PC-3 (cell line): ENCODE measurements at regions not wholly inside any gene's neighbourhood (a gene's known extent, or its start where the extent isn't known, plus 50 kb on each side); places are given as distances from the start of the nearest gene placed in this dataset.

Experiments
- ATAC-seq: fragments of 200-7000 bp; cut with Tn5 transposase; 2 replicates; pipeline ENCODE4 v1.9.1; 2020; ENCODE audit warnings: mild to moderate bottlenecking, moderate library complexity
- BruUV-seq: library from RNA; stranded (reverse); fragments of 400-500 nt; replicated peaks from 2 replicates; lab custom pipeline; 2021; lab: Mats Ljungman, UMichigan
- CTCF ChIA-PET: fragments of 300-600 bp; sonication (Branson Sonifier 250); formaldehyde crosslinking; loops from one replicate; lab custom pipeline; 2022; ENCODE audit warnings: antibody characterized with exemption; lab: Charles Lee
- POLR2A ChIA-PET: fragments of 300-600 bp; sonication (Branson Sonifier 250); formaldehyde crosslinking; loops from one replicate; lab custom pipeline; 2022; ENCODE audit warnings: antibody characterized with exemption; ENCODE audit not compliant: unreplicated experiment; lab: Charles Lee
- DNase-seq: peaks from one replicate; pipeline ENCODE4 v3.0.0-alpha.2; 2015
- H2AFZ ChIP-seq: fragments of 300-600 bp; sonication (generic); 2 replicates; pipeline ENCODE4 v1.6.0; 2016; ENCODE audit warnings: antibody characterized with exemption, low read length
- H3F3A ChIP-seq: fragments of 300-600 bp; sonication (generic); one replicate; pipeline ENCODE4 v1.6.0; 2017; ENCODE audit warnings: antibody characterized with exemption, low read length, control low read depth, mild to moderate bottlenecking; ENCODE audit not compliant: unreplicated experiment
- H3K27ac ChIP-seq: fragments of 300-600 bp; sonication (generic); 2 replicates; pipeline ENCODE4 v1.5.1; 2016; ENCODE audit warnings: mild to moderate bottlenecking, low read length
- H3K27me3 ChIP-seq: fragments of 300-600 bp; sonication (generic); 2 replicates; pipeline ENCODE4 v1.6.1; 2016; ENCODE audit warnings: low read length, mixed read lengths
- H3K36me3 ChIP-seq: fragments of 300-600 bp; sonication (generic); 2 replicates; pipeline ENCODE4 v1.6.1; 2016; ENCODE audit warnings: low read depth, mixed run types, low read length, mixed read lengths
- H3K4me1 ChIP-seq: fragments of 300-600 bp; sonication (generic); 2 replicates; pipeline ENCODE4 v1.5.1; 2016; ENCODE audit warnings: low read length; ENCODE audit not compliant: insufficient read depth
- H3K4me2 ChIP-seq: fragments of 300-600 bp; sonication (generic); 2 replicates; pipeline ENCODE4 v1.6.0; 2016; ENCODE audit warnings: low read length
- H3K4me3 ChIP-seq: fragments of 300-600 bp; sonication (generic); 2 replicates; pipeline ENCODE4 v1.5.1; 2016; ENCODE audit warnings: mild to moderate bottlenecking, low read length, mixed read lengths
- H3K79me2 ChIP-seq: fragments of 300-600 bp; sonication (generic); 2 replicates; pipeline ENCODE4 v1.6.1; 2017; ENCODE audit warnings: low read length, mixed read lengths
- H3K9ac ChIP-seq: fragments of 300-600 bp; sonication (generic); 2 replicates; pipeline ENCODE4 v1.6.0; 2016; ENCODE audit warnings: mild to moderate bottlenecking, low read length
- H3K9me2 ChIP-seq: fragments of 300-600 bp; sonication (generic); replicated peaks from 2 replicates; pipeline ENCODE4 v1.6.1; 2016; ENCODE audit warnings: mixed run types, low read length, mixed read lengths
- H3K9me3 ChIP-seq: fragments of 300-600 bp; sonication (generic); 2 replicates; pipeline ENCODE4 v1.6.1; 2016; ENCODE audit warnings: low read length, mixed read lengths
- H4K20me1 ChIP-seq: fragments of 300-600 bp; sonication (generic); 2 replicates; pipeline ENCODE4 v1.6.1; 2016; ENCODE audit warnings: low read length, mixed read lengths
- CTCF ChIP-seq: fragments of 300-600 bp; sonication (generic); conservative IDR thresholded peaks from 2 replicates; pipeline ENCODE4 v1.5.1; 2017; ENCODE audit warnings: antibody characterized with exemption, low read depth, mild to moderate bottlenecking, low read length
- EZH2 ChIP-seq: fragments of 300-600 bp; sonication (generic); IDR thresholded peaks from one replicate; pipeline ENCODE4 v1.6.1; 2017; ENCODE audit warnings: antibody characterized with exemption, mild to moderate bottlenecking, low read length; ENCODE audit not compliant: unreplicated experiment
- EZH2phosphoT487 ChIP-seq: fragments of 300-600 bp; sonication (generic); IDR thresholded peaks from 2 replicates; pipeline ENCODE4 v1.6.1; 2018; ENCODE audit warnings: mild to moderate bottlenecking, antibody characterized with exemption, low read length, borderline replicate concordance
- intact Hi-C: fragments of 100-400 bp; cut with micrococcal nuclease; formaldehyde crosslinking; loops from 2 replicates; pipeline ENCODE4 v1.9.0; 2023

- no peaks in the 10 kb centered on the region for H3K36me3 ChIP-seq
- no peak for DNase-seq
- H2AFZ ChIP-seq: no peak overlapping the region
- H3K9ac ChIP-seq: no peak overlapping the region
- no peaks in the 10 kb centered on the region for H3K9me2 ChIP-seq
- no peaks in the 10 kb centered on the region for H3K4me1 ChIP-seq
- no peaks in the 10 kb centered on the region for H3F3A ChIP-seq
- POLR2A ChIA-PET: interaction anchor here (0.5 kb wide), 1 partner anchor 114 kb away, joined by 4 read pairs; no protein-coding TSS in a partner anchor
- intact Hi-C loops: no loop called here
- no peaks in the 10 kb centered on the region for H3K79me2 ChIP-seq
- no peak for ATAC-seq
- H3K27me3 ChIP-seq: no peaks in the 10 kb centered on the region
- no peaks in the 10 kb centered on the region for H4K20me1 ChIP-seq
- no peak overlapping the region for H3K27ac ChIP-seq
- CTCF ChIA-PET: no interaction called here
- no peaks in the 10 kb centered on the region for H3K9me3 ChIP-seq
- BruUV-seq: no TSS peak
- H3K4me2 ChIP-seq: no peak overlapping the region
- TF ChIP-seq EZH2phosphoT487: no peak
- no peak for TF ChIP-seq CTCF
- no peak for TF ChIP-seq EZH2
- no peak overlapping the region for H3K4me3 ChIP-seq
Measured at GRCh38 chr5:159667286-159667685, 249.0 kb upstream of the ADRA1B start.

GRCh38 chr5:159668556-159668955 lies 247.7 kb upstream of the ADRA1B start:
- H3K9me3 ChIP-seq: no peaks in the 10 kb centered on the region
- POLR2A ChIA-PET: no interaction called here
- H2AFZ ChIP-seq: no peak overlapping the region
- CTCF ChIA-PET: no interaction called here
- no peaks in the 10 kb centered on the region for H4K20me1 ChIP-seq
- no peaks in the 10 kb centered on the region for H3K9me2 ChIP-seq
- H3K4me1 ChIP-seq: no peaks in the 10 kb centered on the region
- H3K4me2 ChIP-seq: no peak overlapping the region
- no peak overlapping the region for H3K4me3 ChIP-seq
- TF ChIP-seq EZH2phosphoT487 (no peak), CTCF (no peak), EZH2 (no peak)
- H3K79me2 ChIP-seq: no peaks in the 10 kb centered on the region
- ATAC-seq (no peak), DNase-seq (no peak)
- no TSS peak for BruUV-seq
- no peaks in the 10 kb centered on the region for H3K36me3 ChIP-seq
- intact Hi-C loops: no loop called here
- H3K27ac ChIP-seq: no peak overlapping the region
- H3K9ac ChIP-seq: no peak overlapping the region
- no peaks in the 10 kb centered on the region for H3F3A ChIP-seq
- no peaks in the 10 kb centered on the region for H3K27me3 ChIP-seq

- Histone ChIP-seq H3K27ac (no peak overlapping the region), H3K27me3 (no peaks in the 10 kb centered on the region), H4K20me1 (no peaks in the 10 kb centered on the region), H3F3A (no peaks in the 10 kb centered on the region), H3K9me2 (no peaks in the 10 kb centered on the region), H3K9me3 (no peaks in the 10 kb centered on the region), H2AFZ (no peak overlapping the region), H3K4me3 (no peak overlapping the region), H3K9ac (no peak overlapping the region), H3K4me1 (no peaks in the 10 kb centered on the region), H3K4me2 (no peak overlapping the region), H3K36me3 (no peaks in the 10 kb centered on the region), H3K79me2 (no peaks in the 10 kb centered on the region)
- ChIA-PET CTCF (no interaction called here), POLR2A (no interaction called here)
- ATAC-seq: no peak
- BruUV-seq: no TSS peak
- DNase-seq: no peak
- TF ChIP-seq EZH2phosphoT487 (no peak), EZH2 (no peak), CTCF (no peak)
- intact Hi-C loops: no loop called here
Measured at GRCh38 chr5:159669559-159669958, 246.7 kb upstream of the ADRA1B start.
